Rectal smooth muscle tissue (tissue), 1 donor: ENCODE measurements at regions not wholly inside any gene's neighbourhood (a gene's known extent, or its start where the extent isn't known, plus 50 kb on each side); places are given as distances from the start of the nearest gene placed in this dataset.

Experiments used
- H3K27ac ChIP-seq: one replicate; pipeline ENCODE4 v1.7.0; 2013; ENCODE audit warnings: low read depth, low read length, inconsistent platforms
- H3K27me3 ChIP-seq: one replicate; pipeline ENCODE4 v1.7.0; 2013; ENCODE audit warnings: low read length; ENCODE audit not compliant: control insufficient read depth, insufficient read depth
- H3K36me3 ChIP-seq: one replicate; pipeline ENCODE4 v1.7.0; 2013; ENCODE audit warnings: low read length; ENCODE audit not compliant: control insufficient read depth, insufficient read depth
- H3K4me1 ChIP-seq: one replicate; pipeline ENCODE4 v1.7.0; 2013; ENCODE audit warnings: low read length; ENCODE audit not compliant: control insufficient read depth, insufficient read depth
- H3K4me3 ChIP-seq: one replicate; pipeline ENCODE4 v1.7.0; 2013; ENCODE audit warnings: low read length
- H3K9ac ChIP-seq: one replicate; pipeline ENCODE4 v1.7.0; 2013; ENCODE audit warnings: low read length

- no peaks in the 10 kb centered on the region for H3K36me3 ChIP-seq
- H3K4me1 ChIP-seq: no peaks in the 10 kb centered on the region
- no peak overlapping the region for H3K4me3 ChIP-seq
- no peak overlapping the region for H3K27ac ChIP-seq
- H3K9ac ChIP-seq: no peak overlapping the region
- no peaks in the 10 kb centered on the region for H3K27me3 ChIP-seq
Observed at GRCh38 chr20:17859616-17860232, 108.9 kb downstream of the SNX5 start.

- H3K4me1 ChIP-seq: no peaks in the 10 kb centered on the region
- H3K27ac ChIP-seq: no peak overlapping the region
- no peak overlapping the region for H3K9ac ChIP-seq
- H3K4me3 ChIP-seq: no peak overlapping the region
- H3K27me3 ChIP-seq: no peaks in the 10 kb centered on the region
- no peaks in the 10 kb centered on the region for H3K36me3 ChIP-seq
Observed at GRCh38 chr20:17859002-17859615, 109.5 kb downstream of the SNX5 start.

GRCh38 chr20:17858450-17859001 lies 110.1 kb downstream of the SNX5 start:
- Histone ChIP-seq H3K27me3 (no peaks in the 10 kb centered on the region), H3K27ac (no peak overlapping the region), H3K4me3 (no peak overlapping the region), H3K4me1 (no peaks in the 10 kb centered on the region), H3K9ac (no peak overlapping the region), H3K36me3 (no peaks in the 10 kb centered on the region)

- Histone ChIP-seq H3K36me3 (no peaks in the 10 kb centered on the region), H3K4me1 (no peaks in the 10 kb centered on the region), H3K27ac (no peak overlapping the region), H3K9ac (no peak overlapping the region), H3K4me3 (no peak overlapping the region), H3K27me3 (no peaks in the 10 kb centered on the region)
Observed at GRCh38 chr20:17857639-17858449, 110.8 kb downstream of the SNX5 start.

- Histone ChIP-seq H3K4me1 (no peaks in the 10 kb centered on the region), H3K27me3 (no peaks in the 10 kb centered on the region), H3K4me3 (no peak overlapping the region)
Observed at GRCh38 chr20:17856837-17857605, 111.6 kb downstream of the SNX5 start.

GRCh38 chr20:17856024-17856564 lies 112.5 kb downstream of the SNX5 start:
- H3K4me3 ChIP-seq: no peak overlapping the region
- H3K36me3 ChIP-seq: no peaks in the 10 kb centered on the region
- H3K4me1 ChIP-seq: no peaks in the 10 kb centered on the region
- no peak overlapping the region for H3K9ac ChIP-seq
- no peaks in the 10 kb centered on the region for H3K27me3 ChIP-seq
- no peak overlapping the region for H3K27ac ChIP-seq

More at GRCh38 chr20:17856837-17857605, 111.6 kb downstream of the SNX5 start:
- Histone ChIP-seq H3K9ac (no peak overlapping the region), H3K27ac (no peak overlapping the region), H3K36me3 (no peaks in the 10 kb centered on the region)

GRCh38 chr20:17854307-17854903 lies 114.2 kb downstream of the SNX5 start:
- H3K4me3 ChIP-seq: no peak overlapping the region
- H3K27me3 ChIP-seq: no peaks in the 10 kb centered on the region
- no peaks in the 10 kb centered on the region for H3K4me1 ChIP-seq
- no peak overlapping the region for H3K9ac ChIP-seq
- H3K36me3 ChIP-seq: no peaks in the 10 kb centered on the region
- no peak overlapping the region for H3K27ac ChIP-seq

- H3K9ac ChIP-seq: no peak overlapping the region
- H3K36me3 ChIP-seq: no peaks in the 10 kb centered on the region
- H3K27ac ChIP-seq: no peak overlapping the region
- no peaks in the 10 kb centered on the region for H3K4me1 ChIP-seq
- H3K27me3 ChIP-seq: no peaks in the 10 kb centered on the region
- H3K4me3 ChIP-seq: no peak overlapping the region
Observed at GRCh38 chr20:17852323-17852722, 116.3 kb downstream of the SNX5 start.

GRCh38 chr20:17850684-17851026 lies 117.9 kb downstream of the SNX5 start:
- H3K36me3 ChIP-seq: no peaks in the 10 kb centered on the region
- no peak overlapping the region for H3K4me3 ChIP-seq
- no peaks in the 10 kb centered on the region for H3K27me3 ChIP-seq
- H3K4me1 ChIP-seq: no peaks in the 10 kb centered on the region
- no peak overlapping the region for H3K9ac ChIP-seq
- H3K27ac ChIP-seq: no peak overlapping the region

GRCh38 chr20:17849901-17850683 lies 118.5 kb downstream of the SNX5 start:
- Histone ChIP-seq H3K4me3 (no peak overlapping the region), H3K4me1 (no peaks in the 10 kb centered on the region), H3K27me3 (no peaks in the 10 kb centered on the region), H3K27ac (no peak overlapping the region), H3K9ac (no peak overlapping the region), H3K36me3 (no peaks in the 10 kb centered on the region)

GRCh38 chr20:17849138-17849900 lies 119.3 kb downstream of the SNX5 start:
- Histone ChIP-seq H3K27ac (no peak overlapping the region), H3K36me3 (no peaks in the 10 kb centered on the region), H3K9ac (no peak overlapping the region), H3K4me1 (no peaks in the 10 kb centered on the region), H3K4me3 (no peak overlapping the region), H3K27me3 (no peaks in the 10 kb centered on the region)
